ENCODE measurements at regions not wholly inside any gene's neighbourhood (a gene's known extent, or its start where the extent isn't known, plus 50 kb on each side); places are given as distances from the start of the nearest gene placed in this dataset.

GRCh38 chr11:19631712-19632498, 80.7 kb upstream of the NAV2 start:
- H3K36me3 ChIP-seq, result no peaks in the 10 kb centered on the region
- no peak for DNase-seq
- no peak overlapping the region for H3K4me3 ChIP-seq
- H3K4me1 ChIP-seq, result peaks cover 33% of the 10 kb centered on the region
- peaks cover 15% of the 10 kb centered on the region for H3K9me3 ChIP-seq (replicated peaks)
- TF ChIP-seq CTCF (IDR thresholded peaks at IDR 0.05; ENCODE audit: borderline replicate concordance), result no peak
- H3K27ac ChIP-seq (replicated peaks), result no peak overlapping the region
- no peaks in the 10 kb centered on the region for H3K27me3 ChIP-seq (ENCODE audit: low read depth)
- intact Hi-C loops (cut with micrococcal nuclease), result no loop called here

GRCh38 chr11:19628018-19628417, 84.6 kb upstream of the NAV2 start:
- peak; percentile 70 for DNase-seq
- H3K9me3 ChIP-seq (replicated peaks), result peaks cover 4% of the 10 kb centered on the region
- intact Hi-C loops (cut with micrococcal nuclease), result no loop called here
- H3K27ac ChIP-seq (replicated peaks), result peak overlapping the region; percentile 72
- TF ChIP-seq CTCF (IDR thresholded peaks at IDR 0.05; ENCODE audit: borderline replicate concordance), result no peak
- no peak overlapping the region for H3K4me3 ChIP-seq
- no peaks in the 10 kb centered on the region for H3K27me3 ChIP-seq (ENCODE audit: low read depth)
- H3K4me1 ChIP-seq, result peaks cover 33% of the 10 kb centered on the region
- no peaks in the 10 kb centered on the region for H3K36me3 ChIP-seq

GRCh38 chr11:19627566-19627965, 85.1 kb upstream of the NAV2 start:
- Histone ChIP-seq H3K9me3 (replicated peaks) (peaks cover 4% of the 10 kb centered on the region), H3K4me1 (peaks cover 29% of the 10 kb centered on the region), H3K27ac (replicated peaks) (peak overlapping the region; percentile 72), H3K27me3 (ENCODE audit: low read depth) (no peaks in the 10 kb centered on the region), H3K36me3 (no peaks in the 10 kb centered on the region), H3K4me3 (no peak overlapping the region)
- intact Hi-C loops (cut with micrococcal nuclease), result no loop called here
- TF ChIP-seq CTCF (IDR thresholded peaks at IDR 0.05; ENCODE audit: borderline replicate concordance), result no peak
- no peak for DNase-seq

- peaks cover 4% of the 10 kb centered on the region for H3K9me3 ChIP-seq (replicated peaks)
- intact Hi-C loops (cut with micrococcal nuclease), result no loop called here
- DNase-seq, result no peak
- no peaks in the 10 kb centered on the region for H3K27me3 ChIP-seq (ENCODE audit: low read depth)
- H3K36me3 ChIP-seq, result no peaks in the 10 kb centered on the region
- no peak for TF ChIP-seq CTCF (IDR thresholded peaks at IDR 0.05; ENCODE audit: borderline replicate concordance)
- peaks cover 20% of the 10 kb centered on the region for H3K4me1 ChIP-seq
- H3K27ac ChIP-seq (replicated peaks), result no peak overlapping the region
- H3K4me3 ChIP-seq, result no peak overlapping the region
Measured at GRCh38 chr11:19625438-19625837, 87.2 kb upstream of the NAV2 start.

GRCh38 chr11:19617696-19618523, 94.7 kb upstream of the NAV2 start:
- H3K4me3 ChIP-seq, result no peak overlapping the region
- H3K27me3 ChIP-seq (ENCODE audit: low read depth), result no peaks in the 10 kb centered on the region
- intact Hi-C loops (cut with micrococcal nuclease), result no loop called here
- H3K4me1 ChIP-seq, result peaks cover 4% of the 10 kb centered on the region
- TF ChIP-seq CTCF (IDR thresholded peaks at IDR 0.05; ENCODE audit: borderline replicate concordance), result no peak
- DNase-seq, result no peak
- no peaks in the 10 kb centered on the region for H3K9me3 ChIP-seq (replicated peaks)
- H3K27ac ChIP-seq (replicated peaks), result no peak overlapping the region
- no peaks in the 10 kb centered on the region for H3K36me3 ChIP-seq
